Astrocyte (in vitro differentiated cells and primary cell): ENCODE measurements at regions not wholly inside any gene's neighbourhood (a gene's known extent, or its start where the extent isn't known, plus 50 kb on each side); places are given as distances from the start of the nearest gene placed in this dataset.

Experiments
- DNase-seq: peaks from one replicate; pipeline ENCODE4 v3.0.0-alpha.2; 2010; ENCODE audit warnings: low read depth
- FAIRE-seq: peaks from 2 replicates; lab custom pipeline; 2011; peaks lifted over from hg19 to GRCh38; lab: Jason Lieb, UNC
- H2AFZ ChIP-seq: 2 replicates; pipeline ENCODE4 v1.6.0; 2012; ENCODE audit warnings: low read depth, low read length, inconsistent platforms
- H3K27ac ChIP-seq: 2 replicates; pipeline ENCODE4 v1.5.1; 2011; ENCODE audit warnings: low read depth, low read length, inconsistent platforms
- H3K27me3 ChIP-seq: 2 replicates; pipeline ENCODE4 v1.6.0; 2011; ENCODE audit warnings: low read length, inconsistent platforms; ENCODE audit not compliant: insufficient read depth
- H3K36me3 ChIP-seq: 2 replicates; pipeline ENCODE4 v1.5.1; 2011; ENCODE audit warnings: low read length, inconsistent platforms; ENCODE audit not compliant: insufficient read depth
- H3K4me1 ChIP-seq: 2 replicates; pipeline ENCODE4 v1.5.1; 2011; ENCODE audit warnings: low read length, inconsistent platforms; ENCODE audit not compliant: insufficient read depth
- H3K4me2 ChIP-seq: 2 replicates; pipeline ENCODE4 v1.6.0; 2012; ENCODE audit warnings: low read length, inconsistent platforms
- H3K4me3 ChIP-seq: 2 replicates; pipeline ENCODE4 v1.5.1; 2011; ENCODE audit warnings: low read depth, mild to moderate bottlenecking, low read length, inconsistent platforms; ENCODE audit not compliant: insufficient read depth
- H3K79me2 ChIP-seq: 2 replicates; pipeline ENCODE4 v1.6.0; 2012; ENCODE audit warnings: mild to moderate bottlenecking, low read length, inconsistent platforms; ENCODE audit not compliant: insufficient read depth
- H3K9ac ChIP-seq: 2 replicates; pipeline ENCODE4 v1.6.0; 2012; ENCODE audit warnings: mild to moderate bottlenecking, low read length, inconsistent platforms
- H3K9me3 ChIP-seq: 2 replicates; pipeline ENCODE4 v1.5.1; 2012; ENCODE audit warnings: low read depth, mild to moderate bottlenecking, low read length, inconsistent platforms; ENCODE audit not compliant: insufficient read depth
- H4K20me1 ChIP-seq: 2 replicates; pipeline ENCODE4 v1.6.0; 2012; ENCODE audit warnings: low read length, inconsistent platforms; ENCODE audit not compliant: insufficient read depth
- H3K27ac Mint-ChIP-seq: one replicate; pipeline ENCODE4 v1.8.0; 2021; ENCODE audit warnings: mild to moderate bottlenecking, mixed read lengths; ENCODE audit not compliant: unreplicated experiment
- H3K27me3 Mint-ChIP-seq: one replicate; pipeline ENCODE4 v1.8.0; 2021; ENCODE audit warnings: low read depth, mixed read lengths; ENCODE audit not compliant: unreplicated experiment
- H3K36me3 Mint-ChIP-seq: one replicate; pipeline ENCODE4 v1.8.0; 2021; ENCODE audit warnings: low read depth, mixed read lengths; ENCODE audit not compliant: unreplicated experiment
- H3K4me1 Mint-ChIP-seq: one replicate; pipeline ENCODE4 v1.8.0; 2021; ENCODE audit warnings: low read depth, mixed read lengths; ENCODE audit not compliant: unreplicated experiment
- H3K4me3 Mint-ChIP-seq: one replicate; pipeline ENCODE4 v1.8.0; 2021; ENCODE audit warnings: mild to moderate bottlenecking, moderate library complexity, mixed read lengths; ENCODE audit not compliant: unreplicated experiment
- H3K9me3 Mint-ChIP-seq: one replicate; pipeline ENCODE4 v1.8.0; 2021; ENCODE audit warnings: mild to moderate bottlenecking, mixed read lengths; ENCODE audit not compliant: unreplicated experiment
- CTCF ChIP-seq: IDR thresholded peaks from 2 replicates; pipeline ENCODE4 v1.5.1; 2011; ENCODE audit warnings: low read depth, mild to moderate bottlenecking, inconsistent platforms, low read length, moderate library complexity; ENCODE audit not compliant: insufficient read depth
- EZH2 ChIP-seq: IDR thresholded peaks from 2 replicates; pipeline ENCODE4 v1.6.1; 2012; ENCODE audit warnings: mild to moderate bottlenecking, low read length, inconsistent platforms; ENCODE audit not compliant: insufficient read depth

GRCh38 chr18:28529644-28530043, 352.7 kb upstream of the CDH2 start:
- H3K4me1 Mint-ChIP-seq = no peaks in the 10 kb centered on the region
- Histone ChIP-seq H4K20me1 (no peaks in the 10 kb centered on the region), H3K4me1 (no peaks in the 10 kb centered on the region), H2AFZ (no peak overlapping the region), H3K9ac (no peak overlapping the region), H3K4me2 (no peak overlapping the region), H3K36me3 (no peaks in the 10 kb centered on the region), H3K4me3 (no peak overlapping the region), H3K79me2 (no peaks in the 10 kb centered on the region), H3K27me3 (no peaks in the 10 kb centered on the region), H3K27ac (no peak overlapping the region), H3K9me3 (no peaks in the 10 kb centered on the region)
- H3K27ac Mint-ChIP-seq = no peak overlapping the region
- H3K36me3 Mint-ChIP-seq = no peaks in the 10 kb centered on the region
- no peak overlapping the region for H3K4me3 Mint-ChIP-seq
- peaks cover 3% of the 10 kb centered on the region for H3K9me3 Mint-ChIP-seq
- FAIRE-seq (no peak), DNase-seq (no peak)
- H3K27me3 Mint-ChIP-seq = no peaks in the 10 kb centered on the region
- TF ChIP-seq EZH2 = no peak
- TF ChIP-seq CTCF = no peak

- DNase-seq (no peak), FAIRE-seq (peak; percentile 26)
- no peak overlapping the region for H3K4me3 ChIP-seq
- H3K79me2 ChIP-seq = no peaks in the 10 kb centered on the region
- H3K4me2 ChIP-seq = no peak overlapping the region
- TF ChIP-seq CTCF = no peak
- no peak for TF ChIP-seq EZH2
- no peaks in the 10 kb centered on the region for H4K20me1 ChIP-seq
- H3K27me3 ChIP-seq = no peaks in the 10 kb centered on the region
- H3K9ac ChIP-seq = no peak overlapping the region
- no peaks in the 10 kb centered on the region for H3K4me1 Mint-ChIP-seq
- no peaks in the 10 kb centered on the region for H3K9me3 Mint-ChIP-seq
- H2AFZ ChIP-seq = no peak overlapping the region
- H3K4me1 ChIP-seq = no peaks in the 10 kb centered on the region
- H3K27ac ChIP-seq = no peak overlapping the region
- H3K36me3 Mint-ChIP-seq = no peaks in the 10 kb centered on the region
- no peaks in the 10 kb centered on the region for H3K9me3 ChIP-seq
- no peak overlapping the region for H3K27ac Mint-ChIP-seq
- no peaks in the 10 kb centered on the region for H3K36me3 ChIP-seq
- no peak overlapping the region for H3K4me3 Mint-ChIP-seq
- no peaks in the 10 kb centered on the region for H3K27me3 Mint-ChIP-seq
These were observed 349.3 kb upstream of the CDH2 start for GRCh38 chr18:28526196-28526595.

GRCh38 chr18:28523758-28524475, 347.0 kb upstream of the CDH2 start:
- Mint-ChIP-seq H3K4me3 (no peak overlapping the region), H3K27ac (no peak overlapping the region), H3K4me1 (no peaks in the 10 kb centered on the region), H3K27me3 (no peaks in the 10 kb centered on the region), H3K9me3 (peaks cover 3% of the 10 kb centered on the region), H3K36me3 (no peaks in the 10 kb centered on the region)
- H3K4me3 ChIP-seq = no peak overlapping the region
- no peak for FAIRE-seq
- no peak overlapping the region for H3K9ac ChIP-seq
- H3K27ac ChIP-seq = no peak overlapping the region
- DNase-seq = no peak
- no peaks in the 10 kb centered on the region for H3K4me1 ChIP-seq
- no peaks in the 10 kb centered on the region for H3K36me3 ChIP-seq
- no peak overlapping the region for H3K4me2 ChIP-seq
- H3K27me3 ChIP-seq = no peaks in the 10 kb centered on the region
- no peaks in the 10 kb centered on the region for H4K20me1 ChIP-seq
- H3K9me3 ChIP-seq = no peaks in the 10 kb centered on the region
- H3K79me2 ChIP-seq = no peaks in the 10 kb centered on the region
- H2AFZ ChIP-seq = no peak overlapping the region
- no peak for TF ChIP-seq CTCF
- no peak for TF ChIP-seq EZH2
